Nephron progenitor cell (in vitro differentiated cells): ENCODE measurements at regions not wholly inside any gene's neighbourhood (a gene's known extent, or its start where the extent isn't known, plus 50 kb on each side); places are given as distances from the start of the nearest gene placed in this dataset.
A peak's percentile ranks its signal among the peaks of the same experiment; 100 is the strongest.

Experiments
- DNase-seq: peaks from one replicate; pipeline ENCODE4 v3.0.0; 2021
- H3K27ac Mint-ChIP-seq: 2 replicates; pipeline ENCODE4 v1.8.0; 2021; ENCODE audit warnings: mild to moderate bottlenecking, moderate library complexity, mixed read lengths
- H3K27me3 Mint-ChIP-seq: 2 replicates; pipeline ENCODE4 v1.8.0; 2021; ENCODE audit warnings: mild to moderate bottlenecking, low read depth, mixed read lengths; ENCODE audit not compliant: poor library complexity
- H3K36me3 Mint-ChIP-seq: 2 replicates; pipeline ENCODE4 v1.8.0; 2021; ENCODE audit warnings: low read depth, mixed read lengths
- H3K4me1 Mint-ChIP-seq: 2 replicates; pipeline ENCODE4 v1.8.0; 2021; ENCODE audit warnings: mixed read lengths
- H3K4me3 Mint-ChIP-seq: 2 replicates; pipeline ENCODE4 v1.8.0; 2021; ENCODE audit warnings: mild to moderate bottlenecking, moderate library complexity, mixed read lengths
- H3K9me3 Mint-ChIP-seq: 2 replicates; pipeline ENCODE4 v1.8.0; 2021; ENCODE audit warnings: mild to moderate bottlenecking, moderate library complexity, mixed read lengths
- TF ChIP-seq, protein P1 (sequence below): fragments of 200-600 bp; sonication (generic); IDR thresholded peaks from 2 replicates; pipeline ENCODE4 v1.5.0; 2021; ENCODE audit warnings: antibody characterized with exemption

DNA sequence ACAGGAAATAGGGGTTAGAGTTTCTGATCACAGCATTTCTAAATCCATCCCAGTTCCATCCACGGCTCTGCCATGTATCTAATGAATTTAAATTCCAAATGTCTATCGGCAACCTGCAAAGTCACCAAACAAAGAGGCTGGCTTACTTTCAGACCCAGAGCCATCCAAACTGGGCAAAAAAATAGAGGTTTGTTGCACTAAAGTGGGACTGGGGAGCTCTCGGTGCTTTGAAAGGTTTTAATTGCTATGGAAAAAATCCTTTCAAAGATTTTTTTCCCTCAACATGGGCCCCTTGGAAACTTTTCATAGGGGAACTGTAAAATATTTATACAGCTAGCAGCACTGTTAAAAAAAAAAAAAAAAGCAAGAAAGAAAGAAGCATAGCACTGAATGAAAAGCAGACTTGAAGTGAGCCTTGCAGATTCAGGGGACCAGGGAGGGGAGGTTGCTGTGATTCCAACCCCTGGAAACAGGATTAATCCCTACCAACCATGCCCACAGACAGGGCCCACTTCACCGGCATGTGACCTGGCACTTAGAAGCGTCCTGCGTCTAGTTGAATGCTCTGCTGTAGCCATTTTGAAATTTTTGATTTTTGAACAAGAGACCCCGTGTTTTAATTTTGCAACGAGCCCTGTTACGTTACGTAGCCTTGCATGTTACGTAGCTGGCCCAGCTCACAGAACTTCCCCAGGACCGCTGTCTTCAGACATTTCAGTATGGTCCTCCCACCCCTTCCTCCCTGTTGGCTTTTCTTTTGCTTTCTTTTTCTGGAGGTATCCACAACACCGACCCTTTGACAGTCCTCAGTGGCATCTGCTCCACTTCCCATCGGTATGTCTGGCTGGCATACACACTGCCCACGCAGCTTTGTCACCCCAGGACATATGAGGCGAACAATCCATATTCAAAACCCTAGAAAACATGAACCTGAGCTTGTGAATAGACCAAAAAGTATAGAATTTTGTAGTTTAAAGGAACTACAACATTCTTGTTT is 105.3 kb upstream of the NFIB start:
- Mint-ChIP-seq H3K4me3 (no peak overlapping the region), H3K9me3 (peaks cover 11% of the 10 kb centered on the region), H3K4me1 (peaks cover 43% of the 10 kb centered on the region), H3K27ac (peak overlapping the region; percentile 19), H3K27me3 (peaks cover 3% of the 10 kb centered on the region), H3K36me3 (no peaks in the 10 kb centered on the region)
- DNase-seq: no peak
- TF ChIP-seq, protein P1, sequence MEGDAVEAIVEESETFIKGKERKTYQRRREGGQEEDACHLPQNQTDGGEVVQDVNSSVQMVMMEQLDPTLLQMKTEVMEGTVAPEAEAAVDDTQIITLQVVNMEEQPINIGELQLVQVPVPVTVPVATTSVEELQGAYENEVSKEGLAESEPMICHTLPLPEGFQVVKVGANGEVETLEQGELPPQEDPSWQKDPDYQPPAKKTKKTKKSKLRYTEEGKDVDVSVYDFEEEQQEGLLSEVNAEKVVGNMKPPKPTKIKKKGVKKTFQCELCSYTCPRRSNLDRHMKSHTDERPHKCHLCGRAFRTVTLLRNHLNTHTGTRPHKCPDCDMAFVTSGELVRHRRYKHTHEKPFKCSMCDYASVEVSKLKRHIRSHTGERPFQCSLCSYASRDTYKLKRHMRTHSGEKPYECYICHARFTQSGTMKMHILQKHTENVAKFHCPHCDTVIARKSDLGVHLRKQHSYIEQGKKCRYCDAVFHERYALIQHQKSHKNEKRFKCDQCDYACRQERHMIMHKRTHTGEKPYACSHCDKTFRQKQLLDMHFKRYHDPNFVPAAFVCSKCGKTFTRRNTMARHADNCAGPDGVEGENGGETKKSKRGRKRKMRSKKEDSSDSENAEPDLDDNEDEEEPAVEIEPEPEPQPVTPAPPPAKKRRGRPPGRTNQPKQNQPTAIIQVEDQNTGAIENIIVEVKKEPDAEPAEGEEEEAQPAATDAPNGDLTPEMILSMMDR: no peak

DNA sequence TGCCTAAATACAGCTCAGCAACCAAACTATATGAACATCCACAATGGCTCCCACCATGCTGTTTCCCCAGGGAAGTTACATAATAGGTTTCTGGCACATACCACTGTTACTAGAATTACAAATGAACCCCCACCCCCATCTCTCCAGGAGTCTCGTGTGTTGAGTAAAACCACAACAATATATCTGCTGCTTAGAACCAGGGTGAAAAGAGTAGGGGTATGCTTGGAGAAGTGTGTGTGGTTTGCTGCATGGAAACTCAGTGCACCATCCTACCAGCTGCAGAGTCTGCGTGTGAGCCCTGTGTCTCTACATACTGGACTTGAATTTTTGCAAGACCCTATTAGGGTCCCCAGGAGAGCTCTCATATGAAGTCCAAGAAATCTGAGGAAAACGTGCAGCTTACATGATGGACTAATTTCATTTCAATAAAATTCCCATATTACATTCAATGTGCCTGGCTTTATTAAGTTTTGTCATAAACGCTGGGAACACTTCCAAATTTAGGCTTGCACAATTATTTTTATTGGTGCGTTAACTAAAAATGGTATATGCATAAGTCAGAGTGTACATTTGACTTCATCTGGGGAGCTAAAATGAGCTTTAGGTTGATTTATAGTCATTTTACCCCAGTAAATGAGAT is 104.5 kb upstream of the NFIB start:
- peak overlapping the region; percentile 75 for H3K27ac Mint-ChIP-seq
- DNase-seq: no peak
- H3K4me3 Mint-ChIP-seq: no peak overlapping the region
- no peaks in the 10 kb centered on the region for H3K36me3 Mint-ChIP-seq
- peaks cover 2% of the 10 kb centered on the region for H3K27me3 Mint-ChIP-seq
- peaks cover 11% of the 10 kb centered on the region for H3K9me3 Mint-ChIP-seq
- peaks cover 35% of the 10 kb centered on the region for H3K4me1 Mint-ChIP-seq
- TF ChIP-seq, protein P1: no peak

DNA sequence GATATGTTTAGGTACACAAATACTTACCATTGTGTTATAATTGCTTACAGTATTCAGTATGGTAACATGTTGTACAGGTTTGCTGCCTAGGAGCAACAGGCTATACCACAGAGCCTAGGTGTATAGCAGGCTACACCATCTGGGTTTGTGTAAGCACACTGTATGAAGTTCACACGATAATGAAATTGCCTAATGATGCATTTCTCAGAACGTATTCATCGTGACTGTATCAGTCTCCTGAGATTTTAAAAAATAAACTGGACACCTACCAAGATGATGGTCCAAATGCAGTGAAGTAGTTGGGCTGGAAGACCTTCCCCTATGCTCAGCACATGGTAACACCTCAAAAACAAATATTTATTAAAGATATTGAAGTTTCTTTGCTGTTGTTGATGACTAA is 103.3 kb upstream of the NFIB start:
- H3K27me3 Mint-ChIP-seq: peaks cover 3% of the 10 kb centered on the region
- no peak for DNase-seq
- H3K9me3 Mint-ChIP-seq: peaks cover 11% of the 10 kb centered on the region
- peaks cover 33% of the 10 kb centered on the region for H3K4me1 Mint-ChIP-seq
- TF ChIP-seq, protein P1: no peak
- no peak overlapping the region for H3K4me3 Mint-ChIP-seq
- H3K36me3 Mint-ChIP-seq: no peaks in the 10 kb centered on the region
- H3K27ac Mint-ChIP-seq: no peak overlapping the region

DNA sequence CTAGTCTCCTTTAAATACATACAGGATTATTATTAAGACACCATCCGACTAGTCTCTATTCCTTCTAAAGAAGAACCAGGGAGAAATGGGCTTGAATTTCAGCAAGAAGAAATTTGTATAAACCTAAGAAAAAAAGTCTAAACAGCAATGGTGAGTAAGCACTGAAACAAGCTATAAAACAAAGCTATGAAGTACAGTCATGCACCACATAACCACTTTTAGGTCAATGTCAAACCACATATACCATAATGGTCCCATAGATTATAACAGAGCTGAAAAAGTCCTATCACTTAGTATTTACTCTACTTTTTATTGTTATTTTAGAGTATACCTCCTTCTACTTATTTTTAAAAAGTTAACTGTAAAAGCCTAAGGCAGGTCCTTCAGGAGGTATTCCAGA is 102.0 kb upstream of the NFIB start:
- H3K9me3 Mint-ChIP-seq: peaks cover 11% of the 10 kb centered on the region
- H3K27me3 Mint-ChIP-seq: peaks cover 3% of the 10 kb centered on the region
- H3K4me1 Mint-ChIP-seq: peaks cover 32% of the 10 kb centered on the region
- H3K4me3 Mint-ChIP-seq: no peak overlapping the region
- no peak for DNase-seq
- no peaks in the 10 kb centered on the region for H3K36me3 Mint-ChIP-seq
- H3K27ac Mint-ChIP-seq: no peak overlapping the region
- TF ChIP-seq, protein P1: no peak

DNA sequence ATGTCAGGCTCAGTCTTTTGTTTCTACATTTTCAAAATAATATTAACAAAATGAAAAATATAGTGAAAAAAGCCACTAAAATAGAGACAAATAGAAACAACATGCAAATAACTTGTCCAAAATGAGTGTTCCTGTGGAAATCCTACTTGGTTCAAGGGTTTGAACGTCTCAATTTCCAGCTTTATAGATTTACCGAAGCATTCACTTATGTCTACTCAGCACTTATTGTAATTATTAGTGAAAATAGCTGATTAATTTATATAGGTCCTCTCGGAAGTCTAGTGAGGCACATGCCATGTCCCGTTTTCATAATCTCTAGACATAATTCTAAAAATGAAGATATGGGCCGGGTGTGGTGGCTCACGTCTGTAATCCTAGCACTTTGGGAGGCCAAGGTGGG is 99.9 kb upstream of the NFIB start:
- no peak for DNase-seq
- H3K9me3 Mint-ChIP-seq: peaks cover 11% of the 10 kb centered on the region
- TF ChIP-seq, protein P1: no peak

More for the DNA sequence above, 99.9 kb upstream of the NFIB start:
- Mint-ChIP-seq H3K27ac (no peak overlapping the region), H3K4me1 (peaks cover 29% of the 10 kb centered on the region), H3K36me3 (no peaks in the 10 kb centered on the region), H3K4me3 (no peak overlapping the region), H3K27me3 (peaks cover 3% of the 10 kb centered on the region)
